Lung microvascular endothelial cell (primary cell): ENCODE measurements at regions not wholly inside any gene's neighbourhood (a gene's known extent, or its start where the extent isn't known, plus 50 kb on each side); places are given as distances from the start of the nearest gene placed in this dataset.

Source experiments
- DNase-seq, 2 donors: peaks; one replicate each; pipeline versions ENCODE4 v3.0.0 to v3.0.0-alpha.2; 2010; ENCODE audit warnings: low read depth in 2 of 2

- DNase-seq: no peak
Measured at GRCh38 chr14:97262336-97262735, 465.2 kb downstream of the VRK1 start.

DNA sequence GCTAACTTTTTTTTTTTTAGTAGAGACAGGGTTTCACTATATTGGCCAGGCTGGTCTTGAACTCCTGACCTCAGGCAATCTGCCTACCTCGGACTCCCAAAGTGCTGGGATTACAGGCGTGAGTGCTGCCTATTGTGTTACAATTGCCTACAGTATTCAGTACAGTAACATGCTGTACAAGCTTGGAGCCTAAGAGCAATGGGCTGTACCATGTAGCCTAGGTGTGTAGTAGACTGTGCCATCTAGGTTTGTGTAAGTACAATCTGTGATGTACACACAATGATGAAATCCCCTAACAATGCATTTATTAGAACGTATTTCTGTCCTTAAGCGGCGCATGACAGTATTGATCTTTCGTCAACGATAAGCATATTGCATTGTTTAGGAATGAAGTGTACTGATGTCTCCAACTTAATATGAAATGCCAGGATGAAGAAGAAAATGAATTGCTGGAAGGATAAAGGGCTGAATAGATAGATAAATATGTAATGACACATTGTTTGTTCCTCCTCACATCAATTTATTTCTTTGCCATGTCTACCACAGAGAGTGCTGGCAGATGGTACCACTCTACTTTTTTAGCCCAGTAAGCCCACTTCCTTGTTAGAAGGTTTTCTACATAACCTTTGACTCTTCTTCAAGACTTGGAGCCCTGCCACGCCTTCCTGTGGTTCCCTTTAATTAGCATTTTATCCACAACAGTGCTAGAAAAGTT, 467.5 kb downstream of the VRK1 start:
- no peak for DNase-seq

- DNase-seq: no peak
Measured at GRCh38 chr14:97266653-97267052, 469.5 kb downstream of the VRK1 start.

- no peak for DNase-seq
Measured at GRCh38 chr14:97267509-97267908, 470.3 kb downstream of the VRK1 start.

GRCh38 chr14:97268097-97268496, 470.9 kb downstream of the VRK1 start:
- DNase-seq: no peak

- DNase-seq: no peak
Measured at GRCh38 chr14:97270308-97270707, 473.1 kb downstream of the VRK1 start.

- no peak for DNase-seq
Measured at GRCh38 chr14:97271451-97271960, 474.3 kb downstream of the VRK1 start.

GRCh38 chr14:97273540-97273939, 476.4 kb downstream of the VRK1 start:
- no peak for DNase-seq

- no peak for DNase-seq
Measured at GRCh38 chr14:97274626-97275025, 477.4 kb downstream of the VRK1 start.

DNA sequence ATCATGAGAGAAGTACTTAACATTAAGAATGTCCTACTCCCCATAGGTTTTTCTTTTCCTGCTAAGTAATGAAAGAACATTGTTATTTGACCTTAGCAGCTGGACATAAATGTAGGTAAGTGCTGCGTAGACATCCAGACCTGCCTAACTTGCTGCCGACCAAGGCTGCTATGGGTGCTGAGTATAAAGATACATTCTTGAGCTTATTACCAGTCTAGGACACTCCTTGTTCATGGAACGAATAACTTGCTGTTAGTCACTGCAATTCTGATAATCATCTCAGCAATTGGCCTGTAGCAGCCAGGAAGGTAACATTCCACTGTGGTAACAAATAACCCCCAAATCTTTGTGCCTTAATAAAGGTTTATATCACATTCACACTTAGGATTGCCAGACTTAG, 478.1 kb downstream of the VRK1 start:
- no peak for DNase-seq

GRCh38 chr14:97276573-97276972, 479.4 kb downstream of the VRK1 start:
- no peak for DNase-seq

DNA sequence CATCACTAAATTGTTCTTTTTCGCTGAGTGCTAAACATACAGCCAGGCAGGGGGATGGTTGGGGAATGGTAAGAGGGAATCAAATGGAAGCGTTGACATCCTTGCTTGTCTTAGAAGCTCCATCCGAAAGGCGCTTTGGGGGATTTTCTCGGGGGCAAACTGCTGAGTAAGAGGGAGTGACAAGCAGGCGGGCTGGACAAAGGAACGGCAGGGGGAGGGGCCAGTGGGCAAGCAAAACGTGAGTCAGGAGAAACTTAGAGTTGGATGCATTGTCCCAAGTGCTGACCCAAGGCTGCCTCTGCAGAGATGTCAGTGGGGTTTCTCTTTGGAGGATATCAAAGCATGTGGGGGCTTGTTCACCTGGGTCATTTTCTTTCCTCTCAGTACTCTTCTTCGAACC, 480.5 kb downstream of the VRK1 start:
- no peak for DNase-seq

GRCh38 chr14:97280526-97280925, 483.3 kb downstream of the VRK1 start:
- DNase-seq: no peak

GRCh38 chr14:97281741-97282140, 484.6 kb downstream of the VRK1 start:
- no peak for DNase-seq

GRCh38 chr14:97282210-97283004, 485.2 kb downstream of the VRK1 start:
- no peak for DNase-seq

DNA sequence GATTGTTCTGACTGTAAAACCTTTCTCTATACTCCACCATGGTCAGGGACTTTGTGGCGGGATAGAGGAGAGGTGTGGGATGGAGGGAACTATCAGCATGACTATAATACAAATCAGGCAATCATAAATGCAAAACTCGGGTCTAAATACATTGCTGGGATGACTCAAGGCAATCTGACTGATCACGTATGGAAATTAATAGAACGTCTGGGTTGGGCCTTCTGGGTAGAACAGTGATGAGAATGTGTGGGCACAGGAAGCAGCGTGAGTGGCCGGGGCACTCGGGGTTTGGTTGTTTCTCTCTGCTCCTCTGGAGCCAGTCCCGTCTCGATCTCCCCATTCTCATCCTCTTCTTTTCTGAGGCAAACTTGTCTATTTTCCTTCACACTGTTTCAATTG, 485.8 kb downstream of the VRK1 start:
- DNase-seq: no peak

- DNase-seq: no peak
Measured at GRCh38 chr14:97283426-97283825, 486.2 kb downstream of the VRK1 start.

DNA sequence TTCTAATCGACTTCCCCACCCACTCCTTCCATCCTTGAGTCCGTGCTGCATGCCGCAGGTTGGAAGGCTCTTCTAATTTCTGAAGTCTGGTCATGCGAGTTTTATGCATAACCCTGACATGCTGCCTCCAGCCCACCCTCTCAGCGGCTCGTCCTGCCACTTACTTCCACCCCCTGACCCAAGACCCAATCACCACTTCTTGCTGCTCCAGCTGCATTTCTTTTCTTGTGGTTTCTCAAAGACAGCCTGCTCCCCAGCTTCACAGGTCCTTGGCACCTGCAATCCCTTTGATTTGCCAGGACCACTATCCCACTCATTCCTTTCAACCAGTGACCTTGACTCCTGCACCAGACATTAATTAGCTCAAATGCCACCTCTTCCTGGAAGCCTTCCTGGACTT, 486.7 kb downstream of the VRK1 start:
- no peak for DNase-seq

DNA sequence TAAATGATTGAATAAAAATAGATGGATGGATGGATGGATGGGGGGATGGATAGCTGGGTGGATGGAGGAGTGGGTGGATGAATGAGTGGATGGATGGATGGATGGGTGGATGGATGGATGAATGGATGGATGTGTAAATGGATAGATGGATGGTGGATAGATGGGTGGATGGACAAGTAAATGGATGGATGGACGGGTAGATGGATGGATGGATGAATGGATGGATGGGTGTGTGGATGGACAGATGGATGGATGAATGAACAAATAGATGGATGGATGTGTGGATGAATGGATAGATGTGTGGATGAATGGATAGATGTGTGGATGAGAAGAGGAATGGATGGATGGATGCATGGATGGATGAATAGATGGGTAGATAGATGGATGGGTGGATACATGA, 490.8 kb downstream of the VRK1 start:
- no peak for DNase-seq

DNA sequence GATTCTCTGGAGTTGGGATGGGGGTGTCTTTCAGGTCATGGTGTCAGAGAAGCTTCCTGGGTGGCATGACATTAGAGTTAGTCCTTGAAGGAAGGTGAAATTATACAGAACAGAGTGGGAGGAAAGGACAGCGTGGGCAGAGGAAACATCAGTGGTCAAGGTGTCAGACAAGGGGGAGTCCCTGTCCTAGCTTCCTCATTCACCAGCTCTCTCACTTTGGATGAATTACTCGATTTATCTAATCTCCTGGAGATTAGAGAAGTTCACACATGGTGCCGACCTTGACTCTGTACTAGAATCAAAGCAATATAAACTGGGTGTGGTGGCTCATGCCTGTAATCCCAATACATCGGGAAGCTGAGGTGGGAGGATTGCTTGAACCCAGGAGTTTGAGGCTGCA, 492.9 kb downstream of the VRK1 start:
- DNase-seq: no peak

- DNase-seq: no peak
Measured at GRCh38 chr14:97290977-97291376, 493.8 kb downstream of the VRK1 start.

- DNase-seq: no peak
Measured at GRCh38 chr14:97293659-97294058, 496.5 kb downstream of the VRK1 start.

DNA sequence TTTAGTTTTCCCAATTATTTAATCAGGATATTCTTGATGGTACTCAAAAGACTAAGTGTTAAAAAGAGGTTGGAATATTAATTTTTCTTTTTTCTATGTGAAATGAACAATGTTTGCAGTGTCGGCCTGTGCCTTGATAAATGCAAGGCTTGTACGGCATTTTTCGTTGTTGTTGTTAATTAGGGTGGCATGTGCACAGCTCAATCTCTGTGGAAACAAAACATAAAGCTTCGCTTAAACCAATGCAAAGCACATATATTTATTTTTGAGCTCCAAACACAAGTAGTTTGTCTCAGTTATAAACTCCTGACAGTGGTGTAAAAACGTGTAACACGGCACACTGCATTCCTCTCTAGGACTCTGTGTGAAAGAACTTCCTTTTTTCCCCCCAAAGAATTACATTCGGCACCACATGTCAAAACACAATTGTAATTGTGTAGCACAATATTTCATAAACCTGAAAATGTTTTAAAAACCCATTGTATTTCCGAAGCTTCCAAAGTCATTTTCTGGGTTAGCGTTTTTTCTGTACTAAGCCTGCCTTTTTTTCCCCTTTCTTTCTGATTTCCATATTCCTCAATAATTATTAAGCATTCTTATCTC, 498.0 kb downstream of the VRK1 start:
- DNase-seq: no peak
